ENCODE measurements at regions not wholly inside any gene's neighbourhood (a gene's known extent, or its start where the extent isn't known, plus 50 kb on each side); places are given as distances from the start of the nearest gene placed in this dataset.

- DNase-seq (ENCODE audit: low spot score in 2 of 2, unreplicated experiment in 2 of 2), result no peak
- H3K4me1 Mint-ChIP-seq, result peaks cover 7% of the 10 kb centered on the region
- no peaks in the 10 kb centered on the region for H3K36me3 Mint-ChIP-seq
- H3K9me3 Mint-ChIP-seq, result no peaks in the 10 kb centered on the region
- TF ChIP-seq CTCF (IDR thresholded peaks at IDR 0.05; ENCODE audit: unreplicated experiment), result no peak
- no peak overlapping the region for H3K27ac Mint-ChIP-seq
- no peaks in the 10 kb centered on the region for H3K27me3 Mint-ChIP-seq (ENCODE audit: low read depth)
- H3K4me3 Mint-ChIP-seq, result no peak overlapping the region
Measured at GRCh38 chr2:60377825-60378224, 175.6 kb downstream of the BCL11A start.

- Mint-ChIP-seq H3K36me3 (no peaks in the 10 kb centered on the region), H3K4me3 (no peak overlapping the region), H3K4me1 (peaks cover 4% of the 10 kb centered on the region), H3K27ac (no peak overlapping the region), H3K27me3 (ENCODE audit: low read depth) (no peaks in the 10 kb centered on the region), H3K9me3 (no peaks in the 10 kb centered on the region)
- TF ChIP-seq CTCF (IDR thresholded peaks at IDR 0.05; ENCODE audit: unreplicated experiment), result no peak
- no peak for DNase-seq (ENCODE audit: low spot score in 2 of 2, unreplicated experiment in 2 of 2)
Measured at GRCh38 chr2:60376252-60376651, 177.2 kb downstream of the BCL11A start.

- no peak overlapping the region for H3K27ac Mint-ChIP-seq
- DNase-seq (ENCODE audit: low spot score in 2 of 2, unreplicated experiment in 2 of 2), result no peak
- peaks cover under 1% of the 10 kb centered on the region for H3K4me1 Mint-ChIP-seq
- TF ChIP-seq CTCF (IDR thresholded peaks at IDR 0.05; ENCODE audit: unreplicated experiment), result no peak
- no peaks in the 10 kb centered on the region for H3K27me3 Mint-ChIP-seq (ENCODE audit: low read depth)
- no peak overlapping the region for H3K4me3 Mint-ChIP-seq
- no peaks in the 10 kb centered on the region for H3K36me3 Mint-ChIP-seq
- no peaks in the 10 kb centered on the region for H3K9me3 Mint-ChIP-seq
Measured at GRCh38 chr2:60371681-60372080, 181.8 kb downstream of the BCL11A start.

GRCh38 chr2:60371219-60371618 lies 182.2 kb downstream of the BCL11A start:
- Mint-ChIP-seq H3K27me3 (ENCODE audit: low read depth) (no peaks in the 10 kb centered on the region), H3K4me1 (peaks cover 4% of the 10 kb centered on the region), H3K4me3 (no peak overlapping the region), H3K9me3 (no peaks in the 10 kb centered on the region), H3K36me3 (no peaks in the 10 kb centered on the region), H3K27ac (no peak overlapping the region)
- no peak for TF ChIP-seq CTCF (IDR thresholded peaks at IDR 0.05; ENCODE audit: unreplicated experiment)
- no peak for DNase-seq (ENCODE audit: low spot score in 2 of 2, unreplicated experiment in 2 of 2)

GRCh38 chr2:60370814-60371213 lies 182.6 kb downstream of the BCL11A start:
- H3K27ac Mint-ChIP-seq, result no peak overlapping the region

More at GRCh38 chr2:60370814-60371213, 182.6 kb downstream of the BCL11A start:
- Mint-ChIP-seq H3K4me1 (peaks cover 7% of the 10 kb centered on the region), H3K4me3 (no peak overlapping the region), H3K27me3 (ENCODE audit: low read depth) (no peaks in the 10 kb centered on the region), H3K9me3 (no peaks in the 10 kb centered on the region), H3K36me3 (no peaks in the 10 kb centered on the region)
- TF ChIP-seq CTCF (IDR thresholded peaks at IDR 0.05; ENCODE audit: unreplicated experiment), result no peak
- DNase-seq (ENCODE audit: low spot score in 2 of 2, unreplicated experiment in 2 of 2), result no peak

Measured in mesothelial cell of epicardium (in vitro differentiated cells).